WERI-Rb-1 (cell line): ENCODE measurements at regions not wholly inside any gene's neighbourhood (a gene's known extent, or its start where the extent isn't known, plus 50 kb on each side); places are given as distances from the start of the nearest gene placed in this dataset.

Source experiments
- DNase-seq: peaks from one replicate; pipeline ENCODE4 v3.0.0-alpha.2; 2020
- H3K27ac ChIP-seq: fragments of 250-450 bp; sonication (Bioruptor Pico); 2 replicates; pipeline ENCODE4 v1.5.1; 2020; ENCODE audit warnings: mild to moderate bottlenecking, moderate library complexity
- H3K27me3 ChIP-seq: fragments of 250-450 bp; sonication (Bioruptor Pico); 2 replicates; pipeline ENCODE4 v1.5.1; 2021; ENCODE audit warnings: mild to moderate bottlenecking, low read depth, moderate library complexity; ENCODE audit not compliant: insufficient read depth, severe bottlenecking
- H3K36me3 ChIP-seq: fragments of 250-450 bp; sonication (Bioruptor Pico); 2 replicates; pipeline ENCODE4 v1.5.1; 2020; ENCODE audit warnings: mild to moderate bottlenecking, moderate library complexity
- H3K4me3 ChIP-seq: 2 replicates; pipeline ENCODE4 v1.5.1; 2011; ENCODE audit warnings: low read depth, mild to moderate bottlenecking, control low read depth, low read length
- H3K9me3 ChIP-seq: fragments of 250-450 bp; sonication (Bioruptor Pico); 2 replicates; pipeline ENCODE4 v1.5.1; 2021; ENCODE audit warnings: mild to moderate bottlenecking, moderate library complexity; ENCODE audit not compliant: severe bottlenecking
- CTCF ChIP-seq: IDR thresholded peaks from 2 replicates; pipeline ENCODE4 v1.5.1; 2011; ENCODE audit warnings: low read depth, mild to moderate bottlenecking, control low read depth, inconsistent platforms, low read length

GRCh38 chr9:14987858-14988257, 77.6 kb upstream of the FREM1 start:
- no peaks in the 10 kb centered on the region for H3K36me3 ChIP-seq

GRCh38 chr9:14985419-14985818, 75.2 kb upstream of the FREM1 start:
- no peaks in the 10 kb centered on the region for H3K9me3 ChIP-seq
- TF ChIP-seq CTCF: no peak
- H3K4me3 ChIP-seq: no peak overlapping the region
- no peaks in the 10 kb centered on the region for H3K27me3 ChIP-seq
- H3K36me3 ChIP-seq: no peaks in the 10 kb centered on the region
- H3K27ac ChIP-seq: no peak overlapping the region
- DNase-seq: no peak

More at GRCh38 chr9:14987858-14988257, 77.6 kb upstream of the FREM1 start:
- no peaks in the 10 kb centered on the region for H3K27me3 ChIP-seq
- no peak for DNase-seq
- TF ChIP-seq CTCF: no peak
- peaks cover 2% of the 10 kb centered on the region for H3K9me3 ChIP-seq
- no peak overlapping the region for H3K4me3 ChIP-seq
- no peak overlapping the region for H3K27ac ChIP-seq

GRCh38 chr9:14983599-14983998, 73.4 kb upstream of the FREM1 start:
- Histone ChIP-seq H3K36me3 (no peaks in the 10 kb centered on the region), H3K27me3 (no peaks in the 10 kb centered on the region), H3K9me3 (no peaks in the 10 kb centered on the region), H3K27ac (no peak overlapping the region), H3K4me3 (no peak overlapping the region)
- no peak for DNase-seq
- TF ChIP-seq CTCF: no peak

- no peaks in the 10 kb centered on the region for H3K9me3 ChIP-seq
- DNase-seq: no peak
- no peak overlapping the region for H3K4me3 ChIP-seq
- no peaks in the 10 kb centered on the region for H3K36me3 ChIP-seq
- no peak for TF ChIP-seq CTCF
- H3K27ac ChIP-seq: no peak overlapping the region
- no peaks in the 10 kb centered on the region for H3K27me3 ChIP-seq
Observed at GRCh38 chr9:14981291-14981950, 71.2 kb upstream of the FREM1 start.

- Histone ChIP-seq H3K9me3 (no peaks in the 10 kb centered on the region), H3K27ac (no peak overlapping the region), H3K27me3 (no peaks in the 10 kb centered on the region)
Observed at GRCh38 chr9:14978022-14979000, 68.1 kb upstream of the FREM1 start.

More at GRCh38 chr9:14978022-14979000, 68.1 kb upstream of the FREM1 start:
- no peak for TF ChIP-seq CTCF
- no peak for DNase-seq
- H3K36me3 ChIP-seq: no peaks in the 10 kb centered on the region
- H3K4me3 ChIP-seq: no peak overlapping the region
